ENCODE measurements at regions not wholly inside any gene's neighbourhood (a gene's known extent, or its start where the extent isn't known, plus 50 kb on each side); places are given as distances from the start of the nearest gene placed in this dataset.

GRCh38 chr6:154611241-154611640 is 100.8 kb upstream of the CNKSR3 start:
- Histone ChIP-seq H3K18ac (ENCODE audit: insufficient read length, low read depth, low read length) (no peak overlapping the region), H3K9me3 (ENCODE audit: control insufficient read depth, low read depth, low read length) (no peaks in the 10 kb centered on the region), H2BK120ac (ENCODE audit: low read depth, low read length, poor library complexity, severe bottlenecking) (no peak overlapping the region), H3K9ac (ENCODE audit: extremely low read depth, insufficient read length, low read length) (no peak overlapping the region), H3T11ph (ENCODE audit: low read length) (no peak overlapping the region), H3K14ac (ENCODE audit: insufficient read depth, low read length) (no peak overlapping the region), H3K4me2 (ENCODE audit: insufficient read depth, insufficient read length, low read length) (no peak overlapping the region), H2BK5ac (ENCODE audit: insufficient read length, low read length) (no peak overlapping the region), H3K27me3 (ENCODE audit: insufficient read depth, low read length) (no peaks in the 10 kb centered on the region), H3K79me2 (ENCODE audit: insufficient read depth, low read length) (no peaks in the 10 kb centered on the region), H3K23me2 (ENCODE audit: insufficient read length, low read depth, low read length, poor library complexity, severe bottlenecking) (no peaks in the 10 kb centered on the region), H2BK12ac (ENCODE audit: insufficient read length, low read depth, low read length) (no peak overlapping the region), H4K91ac (ENCODE audit: insufficient read length, low read depth, low read length) (no peak overlapping the region), H3K56ac (ENCODE audit: insufficient read length, low read depth, low read length) (no peak overlapping the region), H3K79me1 (ENCODE audit: insufficient read depth, low read depth, low read length, poor library complexity, severe bottlenecking) (no peaks in the 10 kb centered on the region), H3K4ac (ENCODE audit: low read depth, low read length) (no peak overlapping the region), H3K4me1 (ENCODE audit: insufficient read depth, low read length) (no peaks in the 10 kb centered on the region), H2AFZ (ENCODE audit: low read length) (no peak overlapping the region), H3K27ac (ENCODE audit: insufficient read length, low read depth, low read length) (no peak overlapping the region), H2BK15ac (ENCODE audit: low read depth, low read length) (no peak overlapping the region), H2AK5ac (ENCODE audit: insufficient read length, low read length) (no peak overlapping the region), H4K8ac (replicated peaks; ENCODE audit: insufficient read length, low read depth, low read length) (no peak overlapping the region), H3K23ac (ENCODE audit: insufficient read length, low read depth, low read length) (no peak overlapping the region), H4K20me1 (ENCODE audit: control insufficient read depth, insufficient read depth, insufficient read length) (no peaks in the 10 kb centered on the region), H4K5ac (ENCODE audit: insufficient read length, low read depth, low read length) (no peak overlapping the region), H2BK20ac (ENCODE audit: low read depth, low read length, poor library complexity, severe bottlenecking) (no peak overlapping the region)
- Mint-ChIP-seq H3K9me3 (no peaks in the 10 kb centered on the region), H3K4me1 (peaks cover 3 to 9% of the 10 kb centered on the region in 2 experiments), H3K27me3 (ENCODE audit: low read depth) (peaks cover 1% of the 10 kb centered on the region), H3K4me3 (no peak overlapping the region), H3K27ac (no peak overlapping the region), H3K36me3 (ENCODE audit: insufficient read depth in 1 of 3, low read depth in 3 of 3) (no peaks in the 10 kb centered on the region)
- TF ChIP-seq CTCF (conservative IDR thresholded peaks at IDR 0.05), result no peak
- no CpG with 5 or more reads among the region's 3 CpGs for WGBS (ENCODE audit: extremely low coverage, insufficient read length, low lambda C conversion rate)
- no peak for DNase-seq

Data from H9 (cell line).